GM21390 (cell line): ENCODE measurements at regions not wholly inside any gene's neighbourhood (a gene's known extent, or its start where the extent isn't known, plus 50 kb on each side); places are given as distances from the start of the nearest gene placed in this dataset.
"Not testable (repeated sequence)": the region's sequence is repeated elsewhere in the genome, so short reads cannot be mapped to it uniquely, and the experiment has no call there.

Experiments used
- ATAC-seq: cut with Tn5 transposase; IDR thresholded peaks from one replicate; pipeline ENCODE4 v1.9.1; 2021; ENCODE audit not compliant: unreplicated experiment

DNA sequence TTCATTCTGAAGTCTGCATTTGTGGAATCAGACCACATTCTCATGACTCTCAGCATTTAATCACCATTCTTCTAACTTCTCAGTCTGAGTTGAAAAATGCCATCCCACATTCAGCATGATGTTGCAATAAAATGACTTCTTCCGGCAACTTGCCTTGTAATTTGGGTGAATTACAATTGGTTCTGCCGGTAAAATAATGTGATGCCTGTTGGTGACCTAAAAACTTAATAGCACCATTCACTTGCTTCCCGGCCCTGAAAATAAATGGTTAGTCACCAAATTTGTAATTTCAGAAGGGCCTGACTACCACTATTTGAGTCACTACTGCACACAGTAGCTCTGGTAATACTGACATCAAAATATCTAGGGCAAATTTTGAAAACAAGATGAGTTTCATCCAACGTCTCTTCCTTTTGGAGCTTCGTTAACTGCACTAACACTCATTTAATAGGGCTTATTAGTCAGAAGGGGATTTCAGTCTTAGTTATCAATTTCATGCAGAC, 637.1 kb upstream of the CHAC2 start:
- no peak for ATAC-seq

DNA sequence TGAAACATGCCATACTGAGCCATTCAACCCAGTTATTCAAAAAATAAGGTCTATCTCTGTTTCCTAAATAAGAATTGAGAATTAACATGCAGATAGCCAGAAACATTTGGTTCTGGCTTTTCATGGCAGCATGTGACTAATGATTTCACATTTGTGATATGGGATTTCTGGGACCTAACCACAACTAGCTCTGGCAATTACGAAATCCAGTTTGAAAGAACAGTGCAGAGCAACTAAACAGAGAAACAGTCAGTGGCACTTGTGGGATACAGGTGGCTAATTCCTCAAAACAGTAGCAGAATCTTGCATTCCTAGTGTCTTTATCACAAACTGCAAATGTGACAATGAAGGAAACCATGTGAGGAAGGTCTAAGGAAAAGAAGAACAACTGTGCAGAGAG, 637.8 kb upstream of the CHAC2 start:
- no peak for ATAC-seq

DNA sequence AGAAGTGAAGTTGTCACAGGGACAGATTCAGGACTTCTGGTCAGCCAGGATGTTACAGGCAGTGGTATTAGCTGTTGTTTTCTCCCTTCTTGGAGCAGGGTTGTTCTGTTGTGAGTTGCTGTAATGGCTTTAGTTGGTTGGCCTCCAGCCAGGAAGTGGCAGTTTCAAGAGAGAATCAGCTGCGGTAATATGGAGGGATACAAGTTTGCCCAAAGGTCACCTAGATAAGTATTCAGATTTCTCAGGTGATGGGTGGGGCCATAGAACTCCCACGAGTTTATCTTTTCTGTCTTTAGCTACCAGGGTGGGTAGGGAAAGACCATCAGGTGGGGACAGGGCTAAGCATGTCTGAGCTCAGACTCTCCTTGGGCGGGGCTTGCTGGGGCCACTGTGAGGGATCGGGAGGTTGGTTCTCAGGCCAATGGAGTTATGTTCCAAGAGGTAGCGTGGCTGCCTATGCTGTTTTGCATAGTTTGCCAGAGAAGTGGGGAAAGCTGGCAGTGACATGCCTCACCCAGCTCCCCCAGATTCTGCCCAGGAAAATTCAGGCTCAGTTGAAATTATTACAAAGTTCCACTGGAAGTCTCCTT, 640.4 kb upstream of the CHAC2 start:
- no peak for ATAC-seq

DNA sequence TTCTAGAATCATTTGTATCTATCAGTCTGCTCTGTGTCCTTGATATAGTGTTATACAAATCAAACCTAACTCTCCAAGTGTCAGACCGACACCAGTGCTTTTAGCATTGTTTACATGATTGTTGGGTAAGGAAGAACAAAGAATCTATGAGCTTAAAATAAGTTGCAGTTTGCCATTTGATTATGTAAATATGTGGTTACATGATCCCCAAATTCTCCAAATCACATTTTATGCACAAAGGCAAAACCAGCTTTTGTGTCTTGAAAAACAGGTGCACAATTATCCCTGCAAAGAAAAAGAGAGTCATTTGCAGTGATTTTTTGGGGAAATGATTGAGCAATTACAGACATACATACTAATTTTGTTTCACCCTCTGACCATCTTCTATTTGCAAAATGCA, 652.6 kb upstream of the CHAC2 start:
- ATAC-seq = no peak

DNA sequence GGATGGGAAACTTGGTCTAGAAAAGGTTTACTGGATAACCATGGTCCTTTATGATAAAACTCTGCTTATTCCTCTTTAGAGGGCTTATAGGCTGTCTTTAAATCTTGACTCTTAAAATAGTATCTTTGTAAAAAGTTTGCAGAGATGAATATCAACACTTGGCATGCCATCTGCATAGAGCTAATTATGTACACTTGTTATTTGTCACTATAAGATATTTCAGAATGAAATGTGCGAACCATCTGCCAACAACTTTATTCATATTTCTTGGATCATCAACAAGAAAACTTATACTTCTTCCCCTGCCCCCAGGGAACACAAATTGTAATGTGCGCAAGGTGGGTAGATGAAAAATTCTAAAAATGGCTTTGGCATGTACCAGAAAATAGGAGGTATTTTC, 653.0 kb upstream of the CHAC2 start:
- ATAC-seq = no peak

DNA sequence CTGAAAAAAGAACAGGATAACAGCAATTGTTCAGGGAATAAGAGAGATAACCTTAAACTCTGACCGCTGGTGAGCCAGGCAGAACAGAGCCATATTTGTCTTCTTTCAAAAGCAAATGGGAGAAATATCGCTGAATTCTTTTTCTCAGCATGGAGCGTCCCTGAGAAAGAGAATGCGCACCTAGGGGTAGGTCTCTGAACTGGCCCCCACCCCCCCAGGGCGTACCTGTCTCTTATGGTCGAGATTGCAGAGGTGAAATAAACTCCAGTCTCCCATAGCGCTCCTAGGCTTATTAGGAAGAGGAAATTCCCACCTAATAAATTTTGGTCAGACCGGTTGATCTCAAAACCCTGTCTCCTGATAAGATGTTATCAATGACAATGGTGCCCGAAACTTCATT, 655.2 kb upstream of the CHAC2 start:
- ATAC-seq = not testable (repeated sequence)

DNA sequence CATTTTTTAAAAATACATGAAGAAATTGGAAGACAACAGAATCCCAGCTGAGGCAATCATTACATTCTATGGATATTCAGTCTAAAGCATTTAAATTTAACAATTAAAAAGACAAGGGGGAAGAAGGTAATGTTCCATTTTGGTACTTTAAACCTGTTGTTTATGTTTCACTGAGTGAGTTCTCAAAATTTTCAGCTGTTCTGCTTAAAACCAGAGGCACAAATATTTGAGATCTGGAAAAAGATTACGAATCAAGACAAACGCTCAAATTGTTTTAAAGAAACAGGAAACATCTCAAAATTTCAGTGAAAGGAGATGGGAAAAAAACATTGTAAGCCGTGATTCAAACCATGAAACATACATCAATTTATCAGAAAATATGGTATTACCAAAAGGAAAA, 656.2 kb upstream of the CHAC2 start:
- no peak for ATAC-seq

DNA sequence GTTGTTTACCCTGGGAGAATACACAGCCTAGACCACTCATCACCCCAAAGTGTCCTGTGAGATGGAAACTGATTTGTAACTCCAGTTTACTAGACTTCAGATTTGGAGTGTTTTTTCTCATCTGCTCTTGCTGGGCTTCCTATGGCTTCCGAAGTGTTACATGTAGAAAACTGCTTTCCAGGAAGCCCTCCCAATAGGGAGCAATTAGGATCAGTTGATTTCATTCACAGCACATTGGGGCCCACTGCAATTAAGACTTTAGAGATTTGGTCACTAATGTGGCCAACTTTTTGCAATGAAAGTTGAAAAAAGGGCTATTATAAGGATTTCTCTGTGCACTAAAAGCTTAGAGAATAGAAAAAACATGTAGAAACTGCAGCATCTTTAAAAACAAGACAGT, 656.6 kb upstream of the CHAC2 start:
- ATAC-seq = no peak

DNA sequence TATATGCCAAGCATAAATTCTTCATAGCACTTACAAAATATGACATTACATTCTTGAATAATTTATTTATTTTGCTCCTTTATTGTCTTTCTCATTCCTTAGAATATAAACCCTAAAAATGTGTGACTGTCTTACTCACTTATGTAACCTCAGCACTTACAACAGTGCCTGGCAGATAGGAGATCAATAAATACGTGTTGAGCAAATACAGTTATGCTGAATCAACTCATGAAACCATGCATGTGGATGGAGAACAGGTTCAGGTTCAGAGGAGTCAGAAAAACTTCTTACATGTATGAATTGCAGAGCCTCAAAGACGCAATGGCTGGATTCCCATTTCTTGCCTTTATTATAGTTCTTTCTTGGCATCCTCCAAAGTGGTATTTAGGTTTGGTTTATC, 659.4 kb upstream of the CHAC2 start:
- ATAC-seq = no peak

DNA sequence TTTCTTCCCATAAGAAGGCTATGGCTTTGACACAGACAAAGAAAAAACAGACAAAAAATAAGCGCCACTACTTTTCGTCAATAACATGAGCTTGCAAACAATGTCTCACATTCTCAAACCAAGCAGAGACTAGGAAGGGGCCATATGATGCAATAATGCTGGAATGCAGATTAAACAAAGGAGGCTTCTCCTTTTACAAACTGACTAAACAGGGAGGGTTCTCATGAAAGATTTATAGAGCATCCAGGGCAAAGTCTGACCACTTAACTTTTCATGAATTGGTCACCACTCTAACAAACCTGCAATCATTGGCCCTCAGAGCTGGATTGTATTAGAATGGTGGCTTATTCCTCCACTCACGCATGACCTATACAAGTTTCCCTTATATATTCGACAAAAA, 663.3 kb upstream of the CHAC2 start:
- ATAC-seq = no peak

DNA sequence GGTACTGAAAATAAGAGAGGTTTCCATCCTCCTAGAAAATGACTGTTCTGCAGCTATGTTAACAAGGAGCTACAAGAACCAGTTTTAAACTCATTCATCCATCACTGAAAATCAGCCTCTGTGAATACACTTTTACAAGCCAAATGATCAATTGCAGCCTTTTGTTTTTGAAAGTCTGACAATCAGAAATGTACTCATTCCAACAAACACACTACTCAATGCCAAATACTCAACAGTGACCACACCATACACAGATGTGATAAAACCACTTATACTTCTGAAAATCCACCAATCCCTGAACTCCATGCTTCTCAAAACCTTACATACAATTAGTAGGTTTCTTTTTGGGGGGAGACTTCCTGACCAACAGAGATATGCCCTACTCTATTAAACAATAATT, 663.9 kb upstream of the CHAC2 start:
- ATAC-seq = no peak

DNA sequence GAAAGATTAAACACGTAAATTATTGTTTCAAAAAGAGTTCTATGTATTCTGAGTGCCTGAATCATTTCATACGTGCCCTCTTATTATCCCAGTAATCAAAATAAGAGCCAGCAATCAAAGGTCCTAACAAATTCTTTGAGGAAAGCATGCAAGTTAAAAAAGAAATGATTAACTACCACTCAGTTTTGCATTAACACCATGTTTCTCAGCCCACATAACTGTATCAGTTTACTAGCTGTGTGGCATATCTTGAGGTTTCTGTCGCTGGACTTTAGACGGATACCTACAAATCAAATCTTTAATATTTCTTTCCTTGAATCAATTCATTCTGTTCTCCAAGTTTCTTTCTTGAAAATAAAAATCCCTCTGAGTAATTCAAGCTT, 668.9 kb upstream of the CHAC2 start:
- ATAC-seq = no peak

DNA sequence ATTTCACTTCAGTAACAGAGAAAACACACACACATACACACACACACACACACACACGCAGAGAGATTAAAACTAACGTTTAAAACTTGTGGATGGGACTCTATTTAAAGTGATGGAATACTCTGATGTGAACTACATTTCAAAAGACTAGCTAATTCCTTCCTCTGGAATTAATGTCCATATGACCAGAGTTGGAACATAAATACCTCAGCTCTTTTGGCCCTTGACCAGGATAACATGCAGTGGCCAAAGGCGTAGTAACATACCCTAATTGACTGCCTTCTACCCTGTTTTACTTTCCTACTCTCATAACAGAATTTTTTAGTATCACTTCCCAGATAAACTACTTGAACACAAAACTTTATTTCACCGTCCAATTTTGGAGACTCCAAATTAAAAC, 671.3 kb upstream of the CHAC2 start:
- ATAC-seq = no peak

DNA sequence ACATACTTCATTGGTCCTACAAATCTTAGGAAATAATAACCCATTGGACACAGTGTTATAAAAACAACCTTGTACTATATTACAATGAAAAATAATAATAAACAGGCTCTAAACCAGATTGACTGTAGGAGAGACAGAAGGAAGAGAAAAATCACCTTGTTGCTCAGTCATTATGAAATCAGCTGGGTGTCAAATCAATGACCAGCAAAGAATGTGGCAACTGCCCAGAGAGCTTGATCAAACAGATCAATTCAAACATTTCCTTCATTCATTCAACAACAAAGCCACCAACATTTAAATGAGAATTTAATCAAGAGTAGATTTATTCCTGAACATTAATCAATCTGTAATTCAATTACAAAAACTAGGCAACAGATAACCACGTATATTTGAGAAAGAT, 671.9 kb upstream of the CHAC2 start:
- ATAC-seq = no peak

DNA sequence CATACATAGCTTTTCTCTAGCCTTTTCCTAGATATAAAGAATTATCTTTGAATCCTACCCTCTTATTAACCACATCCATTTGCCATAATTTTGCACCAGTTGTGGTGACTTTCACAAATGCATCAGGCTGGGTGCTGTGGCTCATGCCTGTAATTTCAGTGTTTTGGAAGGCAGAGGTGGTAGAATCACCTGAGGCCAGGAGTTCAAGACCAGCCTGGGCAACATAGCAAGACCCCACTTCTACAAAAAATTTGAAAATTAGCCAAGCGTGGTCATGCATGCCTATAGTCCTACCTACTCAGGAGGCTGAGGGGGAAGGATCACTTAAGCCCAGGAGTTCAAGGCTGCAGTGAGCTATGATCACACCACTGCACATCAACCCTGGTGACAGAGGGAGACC, 672.4 kb upstream of the CHAC2 start:
- no peak for ATAC-seq

DNA sequence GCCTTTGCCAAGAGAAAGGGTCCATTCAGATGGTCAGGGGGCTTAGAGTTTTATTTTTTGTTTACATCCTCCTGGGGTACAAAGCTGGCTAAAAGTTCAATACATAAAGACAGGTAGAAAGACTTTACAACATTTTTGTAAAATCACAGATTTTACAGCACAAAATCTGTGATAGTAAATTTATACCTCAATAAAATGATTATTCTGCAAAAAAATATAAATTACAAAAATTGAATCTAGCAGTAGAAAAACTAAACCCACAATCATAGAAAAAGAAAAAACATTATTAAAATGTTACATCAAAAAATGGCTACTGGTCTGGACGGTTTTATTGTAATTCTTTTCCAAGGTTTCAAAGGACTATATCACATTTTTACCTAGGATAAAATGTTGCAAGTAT, 674.2 kb upstream of the CHAC2 start:
- no peak for ATAC-seq

DNA sequence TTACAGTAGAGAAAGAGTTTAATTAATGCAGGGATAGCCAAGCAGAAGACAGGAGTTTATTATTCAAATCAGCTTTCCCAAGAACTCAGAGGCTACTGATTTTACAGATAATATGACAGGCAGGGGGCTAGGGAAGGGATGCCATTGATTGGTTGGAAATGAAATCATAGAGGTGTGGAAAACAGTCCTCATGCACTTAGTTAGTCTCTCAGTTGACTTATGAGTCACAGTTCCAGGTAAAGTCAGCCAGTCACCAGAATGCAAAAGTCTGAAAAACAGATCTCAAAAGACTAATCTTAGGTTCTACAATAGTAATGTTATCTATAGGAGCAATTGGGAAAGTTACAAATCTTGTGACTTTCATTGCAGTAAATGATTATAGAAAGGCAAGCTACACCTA, 676.4 kb upstream of the CHAC2 start:
- ATAC-seq = no peak

DNA sequence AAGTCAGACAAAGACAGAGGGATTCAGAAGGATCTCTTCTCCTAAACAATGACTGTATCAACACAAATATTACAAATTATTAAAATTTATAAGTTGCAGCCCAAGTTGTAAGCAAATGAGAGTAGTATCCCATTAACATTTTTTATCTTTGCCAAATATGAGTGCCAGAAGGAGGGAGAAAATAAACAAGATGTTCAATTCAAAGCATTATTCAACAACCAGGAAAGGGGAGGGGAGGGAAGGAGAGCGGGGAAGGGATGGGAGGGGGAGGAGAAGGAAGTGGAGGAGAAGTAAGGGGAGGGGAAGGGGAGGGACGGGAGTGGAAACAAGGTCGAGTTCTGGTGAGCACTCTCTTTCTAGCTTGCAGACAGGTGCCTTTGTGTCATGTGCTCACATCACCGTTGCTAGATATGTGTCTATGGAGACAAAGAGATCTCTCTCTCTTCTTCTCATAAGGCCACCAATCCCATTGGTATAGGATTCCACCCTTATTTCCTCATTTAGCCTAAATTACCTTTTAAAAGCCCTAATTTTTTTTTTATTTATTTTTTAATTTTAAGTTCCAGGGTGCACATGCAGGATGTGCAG, 679.6 kb upstream of the CHAC2 start:
- no peak for ATAC-seq

DNA sequence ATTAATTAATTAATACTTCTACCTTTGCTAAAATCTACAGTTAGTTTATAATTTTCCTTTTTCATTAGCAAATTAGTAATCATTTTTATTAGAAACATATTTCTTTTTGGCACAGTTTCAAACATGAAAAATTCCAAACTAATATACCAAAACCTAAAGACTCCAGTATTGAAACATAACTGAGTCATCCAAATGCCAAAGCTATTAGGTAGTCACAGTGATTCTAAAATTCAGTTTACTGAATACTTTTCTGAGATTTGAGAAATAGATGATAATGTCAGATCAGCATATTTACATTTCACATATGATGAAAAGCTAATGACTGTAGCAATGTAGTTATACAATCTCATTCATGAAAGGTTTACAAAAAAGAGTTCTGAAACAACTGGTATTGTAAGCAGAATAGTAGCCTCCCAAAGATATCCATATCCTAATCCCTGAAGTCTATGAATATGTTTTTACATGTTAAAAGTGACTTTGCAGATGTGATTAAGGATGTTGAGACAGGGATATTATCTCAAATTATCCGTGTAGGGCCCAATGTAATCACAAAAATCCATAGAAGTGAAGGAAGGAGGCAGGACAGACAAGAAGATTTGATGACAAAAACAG, 680.2 kb upstream of the CHAC2 start:
- ATAC-seq = no peak

DNA sequence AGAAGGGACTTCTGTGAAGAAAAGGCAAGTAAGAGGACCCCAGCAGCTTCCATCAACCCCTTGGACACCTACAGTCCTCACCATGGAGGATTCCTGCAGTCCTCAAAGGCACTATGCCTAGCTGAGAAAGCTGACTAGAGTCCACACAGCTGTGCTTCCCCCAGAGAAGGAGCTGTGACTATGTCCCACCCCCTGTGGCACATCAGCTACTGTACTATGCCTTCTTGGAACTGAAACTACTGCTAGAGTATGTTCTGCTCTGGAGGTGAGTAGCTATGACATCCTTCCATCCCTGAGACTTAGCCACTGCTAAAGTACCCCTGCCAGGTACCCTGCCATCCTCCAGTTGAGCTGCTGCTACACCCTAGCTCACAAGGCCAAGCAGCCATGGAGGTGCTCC, 690.2 kb upstream of the CHAC2 start:
- no peak for ATAC-seq

DNA sequence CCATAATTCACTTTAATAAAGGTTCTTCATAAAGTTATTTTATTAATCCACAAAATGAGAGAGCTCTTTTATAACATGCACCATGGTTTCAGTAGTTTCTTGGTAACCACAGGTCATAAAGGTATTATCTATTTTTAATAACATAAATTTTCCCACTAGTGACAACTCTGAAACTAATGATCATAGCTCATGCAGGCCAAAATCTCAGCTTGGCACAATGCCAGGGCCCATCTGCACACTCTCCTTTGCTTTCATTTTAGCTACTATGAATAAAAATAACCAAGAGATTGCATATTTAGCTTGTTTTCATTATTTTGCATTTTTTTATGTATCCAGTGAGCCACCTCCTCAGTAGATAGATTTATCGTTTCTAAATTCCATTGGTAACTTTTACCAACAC, 691.8 kb upstream of the CHAC2 start:
- no peak for ATAC-seq

DNA sequence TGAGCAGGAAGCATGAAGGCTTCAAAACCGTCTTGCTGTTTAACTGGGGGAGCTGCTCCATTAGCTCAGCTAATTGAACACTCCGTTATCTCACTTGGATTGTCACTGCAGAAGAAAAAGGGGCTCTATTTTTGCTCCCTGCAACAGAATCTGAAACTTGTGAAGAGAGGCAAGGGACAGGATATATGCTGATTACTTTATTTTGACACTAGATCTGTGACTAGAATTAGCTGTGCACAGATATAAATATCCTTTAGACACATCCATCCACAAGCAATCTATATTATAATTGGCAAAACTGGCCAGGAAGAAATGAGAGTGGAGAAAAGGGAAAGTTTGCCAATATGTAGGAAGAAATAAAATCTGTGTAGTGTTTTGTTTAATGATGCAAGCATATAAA, 700.1 kb upstream of the CHAC2 start:
- ATAC-seq = no peak

DNA sequence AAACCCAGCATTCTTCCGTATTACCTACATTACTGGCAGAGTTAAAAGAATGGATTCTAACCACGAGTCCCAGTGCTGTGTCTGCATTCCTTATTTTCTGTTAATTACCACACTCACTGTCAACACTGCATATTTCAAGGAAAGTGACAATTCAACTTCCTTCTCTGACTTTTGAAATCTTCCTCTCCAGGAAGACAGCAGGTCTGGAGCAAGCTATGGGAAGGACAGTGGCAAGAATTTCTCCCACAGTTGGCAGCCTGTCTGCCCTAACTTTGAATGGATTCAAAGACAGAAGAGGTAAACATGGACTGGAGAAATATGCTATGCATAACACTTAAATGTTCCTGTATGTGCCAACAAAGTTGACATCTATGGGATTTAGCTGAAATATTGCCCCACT, 700.5 kb upstream of the CHAC2 start:
- no peak for ATAC-seq
